Mesendoderm (in vitro differentiated cells): ENCODE measurements at regions not wholly inside any gene's neighbourhood (a gene's known extent, or its start where the extent isn't known, plus 50 kb on each side); places are given as distances from the start of the nearest gene placed in this dataset.
"Not testable (repeated sequence)": the region's sequence is repeated elsewhere in the genome, so short reads cannot be mapped to it uniquely, and the experiment has no call there.

Experiments
- DNase-seq: peaks from one replicate; pipeline ENCODE4 v3.0.0; 2013
- H2AK5ac ChIP-seq: 2 replicates; pipeline ENCODE4 v1.6.1; 2013; ENCODE audit warnings: low read length, inconsistent platforms
- H2BK120ac ChIP-seq: 2 replicates; pipeline ENCODE4 v1.6.1; 2013; ENCODE audit warnings: low read depth, mild to moderate bottlenecking, low read length, moderate library complexity, mixed read lengths
- H2BK15ac ChIP-seq: replicated peaks from 2 replicates; pipeline ENCODE4 v1.6.1; 2013; ENCODE audit warnings: low read depth, mild to moderate bottlenecking, moderate library complexity
- H2BK5ac ChIP-seq: 2 replicates; pipeline ENCODE4 v1.6.1; 2013; ENCODE audit warnings: low read length, inconsistent platforms
- H3K18ac ChIP-seq: 2 replicates; pipeline ENCODE4 v1.6.1; 2013; ENCODE audit warnings: mild to moderate bottlenecking, low read length, mixed read lengths
- H3K23ac ChIP-seq: one replicate; pipeline ENCODE4 v1.6.1; 2013; ENCODE audit warnings: low read length
- H3K27ac ChIP-seq: 2 replicates; pipeline ENCODE4 v1.5.1; 2013; ENCODE audit warnings: low read depth, mild to moderate bottlenecking, inconsistent platforms, low read length, moderate library complexity
- H3K27me3 ChIP-seq: 2 replicates; pipeline ENCODE4 v1.6.1; 2013; ENCODE audit warnings: low read length, control low read depth, mild to moderate bottlenecking, inconsistent platforms; ENCODE audit not compliant: insufficient read depth, poor library complexity
- H3K36me3 ChIP-seq: 2 replicates; pipeline ENCODE4 v1.6.1; 2013; ENCODE audit warnings: low read length, inconsistent platforms; ENCODE audit not compliant: control insufficient read depth, insufficient read depth
- H3K4ac ChIP-seq: one replicate; pipeline ENCODE4 v1.6.1; 2013; ENCODE audit warnings: low read depth, mild to moderate bottlenecking, low read length, moderate library complexity
- H3K4me1 ChIP-seq: 2 replicates; pipeline ENCODE4 v1.6.1; 2013; ENCODE audit warnings: low read depth, low read length, inconsistent platforms; ENCODE audit not compliant: control insufficient read depth
- H3K4me2 ChIP-seq: 2 replicates; pipeline ENCODE4 v1.6.1; 2013; ENCODE audit warnings: low read length
- H3K4me3 ChIP-seq: 2 replicates; pipeline ENCODE4 v1.5.1; 2013; ENCODE audit warnings: mild to moderate bottlenecking, low read length
- H3K56ac ChIP-seq: one replicate; pipeline ENCODE4 v1.6.1; 2013; ENCODE audit warnings: low read length
- H3K79me1 ChIP-seq: 2 replicates; pipeline ENCODE4 v1.6.1; 2013; ENCODE audit warnings: low read length, inconsistent platforms
- H3K79me2 ChIP-seq: 2 replicates; pipeline ENCODE4 v1.6.1; 2013; ENCODE audit warnings: mild to moderate bottlenecking, low read length; ENCODE audit not compliant: control insufficient read depth, insufficient read depth
- H3K9ac ChIP-seq: 2 replicates; pipeline ENCODE4 v1.6.1; 2013; ENCODE audit warnings: low read length, inconsistent platforms
- H4K5ac ChIP-seq: one replicate; pipeline ENCODE4 v1.6.1; 2013; ENCODE audit warnings: low read length
- H4K8ac ChIP-seq: one replicate; pipeline ENCODE4 v1.6.1; 2013; ENCODE audit warnings: low read depth, mild to moderate bottlenecking, control low read depth, low read length, moderate library complexity
- WGBS: extraction: QIAGEN DNeasy Blood & Tissue Kit; methylation state at CpG from one replicate; pipeline ENCODE4 v1.1.7; 2013; ENCODE audit warnings: low lambda C conversion rate, missing lambda C conversion rate; ENCODE audit not compliant: insufficient coverage; ENCODE audit errors: extremely low coverage; 5-methylcytosine and 5-hydroxymethylcytosine counted together

- no peaks in the 10 kb centered on the region for H3K79me2 ChIP-seq
- H3K4me2 ChIP-seq = no peak overlapping the region
- no peak overlapping the region for H2BK15ac ChIP-seq
- no peak overlapping the region for H2BK5ac ChIP-seq
- H3K4me1 ChIP-seq = no peaks in the 10 kb centered on the region
- no peak overlapping the region for H4K5ac ChIP-seq
- no peak overlapping the region for H3K18ac ChIP-seq
- peak; percentile 37 for DNase-seq
- WGBS = no CpG with 5 or more reads among the region's 1 CpG
- H2AK5ac ChIP-seq = no peak overlapping the region
- H3K9ac ChIP-seq = no peak overlapping the region
- H3K27me3 ChIP-seq = no peaks in the 10 kb centered on the region
- no peak overlapping the region for H2BK120ac ChIP-seq
- no peaks in the 10 kb centered on the region for H3K36me3 ChIP-seq
- H3K27ac ChIP-seq = no peak overlapping the region
- H3K23ac ChIP-seq = no peak overlapping the region
- no peak overlapping the region for H3K56ac ChIP-seq
- no peaks in the 10 kb centered on the region for H3K79me1 ChIP-seq
- no peak overlapping the region for H4K8ac ChIP-seq
- H3K4ac ChIP-seq = no peak overlapping the region
- H3K4me3 ChIP-seq = no peak overlapping the region
These were observed 173.4 kb downstream of the NDUFS4 start for GRCh38 chr5:53733853-53734252.

DNA sequence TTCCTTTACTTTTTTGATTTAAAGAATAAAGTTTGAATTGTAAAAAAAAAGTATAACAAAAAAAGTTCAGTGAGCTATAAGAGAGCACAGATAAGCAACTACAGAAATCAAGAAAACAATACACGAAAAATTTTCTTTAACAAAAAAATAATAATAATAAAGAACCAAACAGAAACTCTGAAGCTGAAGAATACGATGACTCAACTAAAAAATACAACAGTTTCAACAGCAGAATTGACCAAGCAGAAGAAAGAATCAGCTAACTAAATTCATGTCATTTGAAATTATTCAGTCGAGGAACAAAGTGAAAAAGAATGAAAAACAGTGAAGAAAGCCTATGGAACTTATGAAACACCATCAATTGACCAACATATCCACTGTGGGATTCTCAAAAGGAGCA is 177.7 kb downstream of the NDUFS4 start:
- no peak overlapping the region for H2BK120ac ChIP-seq
- WGBS = 100% methylated on average over 1 of the region's 3 CpGs
- H3K27ac ChIP-seq = no peak overlapping the region
- H4K8ac ChIP-seq = no peak overlapping the region
- H3K23ac ChIP-seq = no peak overlapping the region
- no peak overlapping the region for H3K4me3 ChIP-seq
- H3K4me1 ChIP-seq = no peaks in the 10 kb centered on the region
- no peaks in the 10 kb centered on the region for H3K27me3 ChIP-seq
- no peak overlapping the region for H3K9ac ChIP-seq
- no peak overlapping the region for H2AK5ac ChIP-seq
- H3K18ac ChIP-seq = no peak overlapping the region
- H3K79me1 ChIP-seq = no peaks in the 10 kb centered on the region
- H2BK5ac ChIP-seq = no peak overlapping the region
- H3K36me3 ChIP-seq = no peaks in the 10 kb centered on the region
- H3K4me2 ChIP-seq = no peak overlapping the region
- H3K79me2 ChIP-seq = no peaks in the 10 kb centered on the region
- no peak overlapping the region for H3K4ac ChIP-seq
- H2BK15ac ChIP-seq = no peak overlapping the region
- H4K5ac ChIP-seq = no peak overlapping the region
- H3K56ac ChIP-seq = no peak overlapping the region
- DNase-seq = no peak

DNA sequence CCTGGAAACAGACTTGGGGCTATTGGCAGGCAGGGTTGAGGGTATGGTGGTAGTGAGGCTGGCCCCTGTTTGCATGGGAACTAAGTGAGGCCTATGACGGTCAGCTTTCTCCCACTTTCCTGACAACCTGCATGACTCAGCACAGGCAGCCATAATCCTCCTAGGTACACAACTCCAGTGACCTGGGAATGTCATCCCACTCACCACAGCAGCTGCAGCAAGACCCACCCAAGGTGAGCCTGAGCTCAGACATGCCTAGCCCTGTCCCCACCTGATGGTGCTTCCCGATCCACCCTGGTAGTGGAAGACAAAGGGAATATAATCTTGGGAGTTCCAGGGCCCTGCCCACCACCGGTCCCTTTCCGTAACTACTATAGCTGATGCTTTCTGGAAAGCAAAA is 178.7 kb downstream of the NDUFS4 start:
- Histone ChIP-seq H4K5ac (no peak overlapping the region), H3K79me1 (no peaks in the 10 kb centered on the region), H3K9ac (no peak overlapping the region), H3K27me3 (no peaks in the 10 kb centered on the region), H3K4me3 (no peak overlapping the region), H3K18ac (no peak overlapping the region), H3K56ac (peak overlapping the region; percentile 34), H3K4me2 (no peak overlapping the region), H3K79me2 (no peaks in the 10 kb centered on the region), H4K8ac (no peak overlapping the region), H3K4me1 (no peaks in the 10 kb centered on the region), H3K36me3 (no peaks in the 10 kb centered on the region), H2AK5ac (no peak overlapping the region), H2BK15ac (no peak overlapping the region), H3K23ac (no peak overlapping the region), H2BK5ac (no peak overlapping the region), H2BK120ac (no peak overlapping the region), H3K27ac (no peak overlapping the region), H3K4ac (no peak overlapping the region)
- WGBS = no CpG with 5 or more reads among the region's 4 CpGs
- DNase-seq = no peak

DNA sequence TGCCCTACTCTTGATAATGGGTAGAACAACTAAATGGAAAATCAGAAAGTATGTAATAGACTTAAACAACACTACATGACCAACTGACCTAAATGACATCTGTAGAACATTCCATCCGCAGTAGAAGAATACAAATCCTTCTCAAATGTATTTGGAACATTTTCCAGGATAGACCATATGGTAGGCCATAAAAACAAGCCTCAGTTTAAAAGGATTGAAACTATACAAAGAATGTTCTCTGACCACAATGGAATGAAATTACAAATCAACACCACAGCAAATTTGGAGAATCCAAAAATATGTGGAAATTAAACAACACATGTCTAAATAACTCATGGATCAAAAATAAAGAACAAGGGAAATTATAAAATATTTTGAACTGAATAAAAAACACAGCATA is 189.2 kb downstream of the NDUFS4 start:
- DNase-seq = no peak
- Histone ChIP-seq H3K56ac (no peak overlapping the region), H3K18ac (no peak overlapping the region), H3K79me1 (no peaks in the 10 kb centered on the region), H3K9ac (no peak overlapping the region), H2BK120ac (no peak overlapping the region), H3K36me3 (no peaks in the 10 kb centered on the region), H3K27ac (no peak overlapping the region), H3K4ac (no peak overlapping the region), H4K8ac (no peak overlapping the region), H3K79me2 (no peaks in the 10 kb centered on the region), H3K4me2 (no peak overlapping the region), H3K23ac (no peak overlapping the region), H2BK5ac (no peak overlapping the region), H2AK5ac (no peak overlapping the region), H3K4me1 (no peaks in the 10 kb centered on the region), H2BK15ac (no peak overlapping the region), H3K27me3 (no peaks in the 10 kb centered on the region), H3K4me3 (no peak overlapping the region), H4K5ac (no peak overlapping the region)
- no CpG with 5 or more reads among the region's 1 CpG for WGBS

DNA sequence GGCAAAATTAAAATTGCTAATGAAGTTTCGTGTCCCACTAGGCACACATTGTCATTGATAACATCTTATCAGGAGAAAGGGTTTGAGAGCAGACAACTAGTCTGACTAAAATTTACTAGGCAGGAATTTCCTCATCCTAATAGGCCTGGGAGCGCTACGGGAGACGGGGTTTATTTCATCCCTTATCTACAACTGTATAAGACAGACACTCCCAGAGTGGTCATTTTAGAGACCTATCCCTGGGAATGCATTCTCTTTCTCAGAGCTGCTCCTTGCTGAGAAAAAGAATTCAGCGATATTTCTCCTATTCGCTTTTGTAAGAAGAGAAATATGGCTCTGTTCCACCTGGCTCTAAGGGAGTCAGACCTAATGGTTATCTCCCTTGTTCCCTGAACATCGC is 191.8 kb downstream of the NDUFS4 start:
- H4K5ac ChIP-seq, H3K4ac ChIP-seq, H3K23ac ChIP-seq, H2BK120ac ChIP-seq, H4K8ac ChIP-seq, H2AK5ac ChIP-seq, H3K79me2 ChIP-seq, H3K56ac ChIP-seq, H3K27me3 ChIP-seq, H3K18ac ChIP-seq, H3K36me3 ChIP-seq, H2BK15ac ChIP-seq, H3K9ac ChIP-seq, H3K4me2 ChIP-seq, H2BK5ac ChIP-seq, H3K4me1 ChIP-seq, H3K27ac ChIP-seq, H3K79me1 ChIP-seq, H3K4me3 ChIP-seq: not testable (repeated sequence)
- peak; percentile 5 for DNase-seq
- no CpG with 5 or more reads among the region's 7 CpGs for WGBS

DNA sequence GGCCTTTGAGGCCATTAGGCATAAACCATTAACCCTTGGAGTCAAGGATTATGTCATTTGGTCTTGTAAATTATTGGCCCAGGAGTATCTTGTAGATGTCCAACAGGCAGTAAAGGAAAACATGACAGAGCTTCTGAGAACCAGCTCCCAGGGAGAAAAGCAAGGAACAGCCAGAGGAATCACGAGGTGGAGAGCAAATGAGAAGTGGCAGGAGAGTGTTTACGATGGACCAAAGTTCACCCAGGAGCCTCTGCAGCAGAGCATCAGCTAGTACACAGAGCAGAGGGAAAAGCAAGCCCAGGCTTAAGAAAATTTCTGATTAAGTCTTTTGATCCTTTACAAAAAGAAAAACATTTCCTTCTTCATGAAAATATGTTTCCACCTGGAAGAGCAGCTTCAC is 206.2 kb downstream of the NDUFS4 start:
- no peaks in the 10 kb centered on the region for H3K36me3 ChIP-seq
- no peaks in the 10 kb centered on the region for H3K4me1 ChIP-seq
- H2AK5ac ChIP-seq = no peak overlapping the region
- H4K8ac ChIP-seq = no peak overlapping the region
- no peaks in the 10 kb centered on the region for H3K27me3 ChIP-seq
- H3K79me2 ChIP-seq = no peaks in the 10 kb centered on the region
- no peaks in the 10 kb centered on the region for H3K79me1 ChIP-seq
- H3K4ac ChIP-seq = no peak overlapping the region
- no peak overlapping the region for H3K4me3 ChIP-seq
- no peak overlapping the region for H3K9ac ChIP-seq
- no peak overlapping the region for H3K18ac ChIP-seq
- WGBS = no CpG with 5 or more reads among the region's 2 CpGs
- H3K56ac ChIP-seq = no peak overlapping the region
- no peak overlapping the region for H4K5ac ChIP-seq
- no peak overlapping the region for H2BK5ac ChIP-seq
- no peak overlapping the region for H2BK120ac ChIP-seq
- no peak overlapping the region for H3K23ac ChIP-seq
- no peak overlapping the region for H3K27ac ChIP-seq
- no peak overlapping the region for H2BK15ac ChIP-seq
- H3K4me2 ChIP-seq = no peak overlapping the region
- DNase-seq = no peak
